IPS-NIHi11 (cell line): ENCODE measurements at regions not wholly inside any gene's neighbourhood (a gene's known extent, or its start where the extent isn't known, plus 50 kb on each side); places are given as distances from the start of the nearest gene placed in this dataset.
A peak's percentile ranks its signal among the peaks of the same experiment; 100 is the strongest.

Experiments used
- DNase-seq: peaks from one replicate; pipeline ENCODE4 v3.0.0; 2012; ENCODE audit warnings: mixed read lengths, low spot score

GRCh38 chr17:77321649-77322513, 181.1 kb downstream of the SEC14L1 start:
- no peak for DNase-seq

DNA sequence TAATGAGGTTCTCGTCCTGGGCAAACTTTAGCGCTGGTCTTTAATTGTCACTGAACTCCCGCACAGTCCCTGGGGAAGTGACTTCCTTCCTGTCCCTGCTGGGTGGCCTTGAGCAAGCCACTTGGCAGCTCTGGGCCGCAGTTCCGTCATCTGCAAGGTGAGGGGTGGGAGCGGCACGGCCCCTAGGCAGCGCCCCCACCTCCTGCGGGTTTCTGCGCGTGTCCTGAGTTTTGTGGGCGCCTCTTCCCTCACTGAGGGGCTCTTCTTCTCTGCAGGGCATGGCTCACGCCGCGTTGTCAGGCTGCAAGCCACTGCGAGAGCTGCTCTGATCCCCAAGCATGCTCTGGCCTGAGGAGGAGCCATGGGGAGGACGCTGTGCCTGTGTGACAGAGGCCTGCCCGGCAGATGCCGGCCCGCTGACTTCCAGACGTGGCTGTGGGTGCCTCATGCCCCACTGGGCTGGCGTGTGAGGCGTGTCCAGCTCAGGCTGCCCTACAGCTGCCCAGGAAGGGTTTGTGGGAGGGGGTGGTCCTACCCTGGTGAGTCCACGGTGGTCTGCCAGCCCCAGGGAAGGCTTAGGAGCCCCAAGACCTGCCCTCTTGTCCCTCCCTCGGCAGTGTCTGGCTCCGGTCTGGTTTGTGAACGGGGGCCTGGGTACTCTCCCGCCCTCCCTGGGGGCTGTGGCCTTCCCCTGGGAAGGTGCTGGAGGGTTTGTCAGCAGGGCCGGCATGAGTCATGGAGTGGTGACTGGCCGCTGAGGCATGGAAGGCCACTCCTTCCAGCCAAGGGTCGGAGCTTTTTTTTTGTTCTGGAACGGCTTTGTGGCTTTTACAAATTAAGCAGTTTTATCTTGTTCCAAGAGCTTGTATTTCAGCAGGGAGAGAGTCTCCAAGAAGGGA, 182.0 kb downstream of the SEC14L1 start:
- DNase-seq: peak; percentile 67

GRCh38 chr17:77323413-77324171, 182.8 kb downstream of the SEC14L1 start:
- no peak for DNase-seq

DNA sequence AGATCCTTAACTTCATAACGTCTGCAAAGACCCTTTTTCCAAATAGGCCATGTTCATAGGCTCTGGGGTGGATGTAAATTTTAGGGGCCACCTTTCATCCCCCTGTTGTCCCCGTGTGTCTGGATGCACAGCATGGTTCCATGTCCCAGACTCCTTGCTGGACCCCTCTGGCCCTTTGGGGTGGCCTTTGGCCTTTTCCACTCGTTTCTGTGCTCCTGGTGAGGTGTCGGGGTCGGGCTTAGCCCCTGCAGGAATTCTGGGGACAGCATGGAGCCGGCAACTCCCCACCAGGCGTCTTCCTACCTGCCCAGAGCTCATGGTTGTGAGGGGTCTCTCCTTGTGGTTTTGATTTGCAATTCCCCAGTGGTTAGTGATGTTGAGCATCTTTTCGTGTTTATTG, 183.5 kb downstream of the SEC14L1 start:
- no peak for DNase-seq

- no peak for DNase-seq
These were observed 184.9 kb downstream of the SEC14L1 start for GRCh38 chr17:77325577-77326075.

- DNase-seq: no peak
These were observed 185.4 kb downstream of the SEC14L1 start for GRCh38 chr17:77326076-77326591.

DNA sequence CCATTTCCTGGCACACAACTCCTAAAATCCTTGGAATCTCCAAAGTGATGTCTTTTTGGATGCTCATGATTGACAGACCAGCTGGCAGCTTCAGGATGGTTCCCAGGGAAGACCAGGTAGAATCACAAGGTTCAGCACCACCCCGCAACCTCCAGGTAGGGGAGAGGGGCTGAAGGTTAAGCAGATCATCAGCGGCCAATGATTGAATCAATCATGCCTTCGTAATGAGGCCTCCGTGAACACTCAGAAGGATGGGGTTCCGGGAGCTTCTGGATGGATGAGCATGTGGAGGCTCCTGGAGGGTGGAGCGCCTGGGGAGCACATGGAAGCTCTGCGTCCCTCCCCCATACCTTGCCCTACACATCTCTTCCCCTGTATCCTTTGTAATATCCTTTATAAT, 185.9 kb downstream of the SEC14L1 start:
- DNase-seq: no peak

DNA sequence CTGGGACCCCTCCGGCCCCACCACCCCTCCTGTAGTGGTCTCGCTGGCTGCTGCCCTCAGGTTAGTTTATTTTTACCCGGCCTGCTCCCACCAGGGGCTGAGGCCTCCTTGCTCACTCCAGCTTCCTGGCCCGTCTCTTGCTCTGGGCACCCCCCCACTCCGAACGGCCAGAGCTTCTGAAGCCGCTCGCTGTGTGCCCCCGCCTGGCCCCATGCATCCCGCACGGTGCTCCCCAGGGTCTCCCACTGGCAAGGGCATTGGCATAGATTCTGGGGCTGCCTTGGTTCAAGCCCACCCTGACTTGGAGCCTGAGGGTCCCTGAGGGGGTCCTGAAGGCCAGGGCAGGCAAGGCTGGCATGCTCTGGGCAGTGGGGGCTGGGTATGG, 186.4 kb downstream of the SEC14L1 start:
- DNase-seq: no peak

DNA sequence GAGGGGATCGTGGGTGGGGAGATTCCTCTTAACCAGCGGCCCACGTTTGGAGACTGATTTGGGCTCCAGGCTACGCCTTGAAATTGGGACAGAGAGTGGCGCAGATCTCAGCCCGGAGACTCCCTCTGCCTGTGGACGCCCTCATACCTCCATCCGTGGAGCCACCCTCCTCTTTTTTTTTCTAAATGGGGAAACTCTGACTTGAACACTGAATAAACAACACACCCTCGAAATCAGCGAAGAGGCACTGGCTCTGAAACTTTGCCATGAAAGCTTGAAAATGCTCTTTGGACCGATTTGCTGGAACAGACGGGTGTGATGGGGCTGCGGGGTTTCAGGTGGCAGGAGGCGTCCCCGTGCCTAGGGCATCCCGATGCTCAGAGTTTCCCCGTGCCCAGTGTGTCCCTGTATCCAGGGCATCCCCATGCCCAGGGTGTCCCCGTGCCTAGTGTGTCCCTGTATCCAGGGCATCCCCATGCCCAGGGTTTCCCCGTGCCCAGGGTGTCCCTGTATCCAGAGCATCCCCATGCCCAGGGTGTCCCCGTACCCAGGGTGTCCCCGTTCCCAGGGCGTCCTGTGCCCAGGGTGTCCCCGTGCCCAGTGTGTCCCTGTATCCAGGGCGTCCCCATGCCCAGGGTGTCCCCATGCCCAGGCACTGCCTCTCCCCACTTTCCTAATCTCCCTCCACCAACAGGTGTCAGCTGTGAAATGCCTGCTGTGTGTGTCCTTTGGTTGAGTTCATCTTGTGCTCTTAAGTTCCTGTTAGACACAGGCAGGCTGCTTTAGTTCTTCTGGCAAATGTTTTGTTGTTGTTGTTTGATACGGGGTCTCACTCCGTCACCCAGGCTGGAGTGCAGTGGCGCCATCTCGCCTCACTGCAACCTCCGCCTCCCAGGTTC, 187.0 kb downstream of the SEC14L1 start:
- no peak for DNase-seq

DNA sequence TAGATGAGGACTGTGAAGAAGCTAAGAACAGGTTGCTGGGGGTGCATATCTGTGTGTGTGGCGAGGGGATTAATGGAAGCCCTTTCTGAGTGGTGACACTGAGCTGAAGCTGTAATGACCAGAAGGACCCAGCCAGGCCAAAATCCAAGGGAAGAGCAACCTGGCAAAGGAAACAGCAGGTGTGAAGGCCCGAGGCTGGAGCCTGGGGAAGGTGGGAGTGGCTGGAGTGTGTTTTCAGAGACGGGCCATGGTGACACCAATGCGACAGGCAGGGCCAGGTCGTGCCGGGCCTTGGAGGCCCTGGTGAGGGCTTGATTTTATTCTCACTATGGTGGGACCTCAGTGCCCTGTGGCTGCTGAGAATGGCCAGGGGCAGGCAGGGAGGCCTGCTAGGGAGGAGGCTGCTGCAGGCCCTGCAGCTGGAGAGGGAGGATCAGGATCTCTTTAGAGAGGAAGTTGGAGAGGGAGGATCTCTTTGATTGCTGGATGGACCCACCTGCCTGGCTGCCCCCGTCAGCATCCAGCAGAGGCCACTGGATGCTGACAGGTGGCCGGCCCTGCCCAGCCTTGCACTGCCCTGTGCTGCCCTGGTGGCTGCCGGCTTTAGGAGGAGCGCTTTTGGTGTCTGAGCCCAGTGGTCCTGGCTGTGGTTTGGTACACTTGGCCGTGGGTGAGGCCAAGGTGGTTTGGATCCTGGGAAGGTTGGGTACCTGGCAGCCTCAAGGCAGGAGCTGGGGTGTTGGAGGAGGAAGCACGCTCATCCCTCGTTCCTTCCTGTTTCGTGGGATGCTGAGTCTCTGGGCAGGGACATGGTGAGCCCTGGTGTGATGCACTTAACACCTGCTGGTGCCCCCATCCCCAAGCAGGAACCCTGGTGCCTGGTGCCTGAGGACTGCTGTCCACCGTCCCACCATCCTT, 188.3 kb downstream of the SEC14L1 start:
- DNase-seq: no peak

- no peak for DNase-seq
These were observed 189.2 kb downstream of the SEC14L1 start for GRCh38 chr17:77329741-77330531.

GRCh38 chr17:77330602-77331081, 189.9 kb downstream of the SEC14L1 start:
- DNase-seq: no peak

DNA sequence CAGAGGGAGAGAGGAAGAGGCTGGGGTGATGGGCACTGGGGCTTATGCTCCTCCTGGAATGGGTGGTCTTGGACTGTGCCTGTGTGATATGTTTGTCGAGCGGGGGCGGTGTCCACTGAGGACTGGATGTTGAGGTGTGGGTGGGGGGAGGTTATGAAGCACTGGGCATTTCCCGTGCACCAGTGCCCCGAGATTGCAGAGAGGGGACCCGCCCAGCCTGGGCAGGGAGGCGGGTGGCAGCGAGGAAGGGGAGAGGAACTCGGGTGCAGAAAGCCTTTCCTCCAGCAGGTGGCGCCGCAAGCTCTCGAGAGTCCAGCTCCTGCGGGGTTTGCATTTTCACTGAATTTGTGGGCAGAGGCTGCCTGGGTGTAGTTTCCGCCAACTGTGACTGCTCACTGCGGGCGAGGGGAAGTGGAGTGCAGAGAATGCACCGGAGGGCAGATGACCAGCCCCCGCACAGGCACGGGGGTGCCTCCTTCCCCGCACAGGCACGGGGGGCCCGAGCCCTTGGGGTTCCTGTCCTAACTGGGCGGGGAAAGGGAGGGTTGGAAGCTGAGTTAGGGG, 190.6 kb downstream of the SEC14L1 start:
- peak; percentile 98 for DNase-seq

- DNase-seq: no peak
These were observed 191.5 kb downstream of the SEC14L1 start for GRCh38 chr17:77332034-77332971.

- no peak for DNase-seq
These were observed 192.4 kb downstream of the SEC14L1 start for GRCh38 chr17:77332981-77333685.

DNA sequence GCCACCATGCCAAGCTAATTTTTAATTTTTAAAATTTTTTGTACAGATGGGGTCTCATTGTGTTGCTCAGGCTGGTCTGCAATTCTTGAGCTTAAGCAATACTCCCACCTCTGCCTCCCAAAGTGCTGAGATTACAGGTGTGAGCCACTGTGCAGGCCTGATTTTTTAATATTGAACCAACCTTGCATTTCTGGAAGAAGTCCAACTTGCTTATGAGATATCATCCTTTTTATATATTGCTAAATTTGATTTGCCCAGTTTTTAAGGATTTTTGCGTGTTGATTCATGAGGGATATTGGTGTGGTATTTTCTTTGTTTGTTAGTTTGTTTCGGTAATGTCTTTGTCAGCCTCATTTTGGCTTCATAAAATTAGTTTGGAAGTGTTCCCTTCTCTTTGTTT, 196.4 kb downstream of the SEC14L1 start:
- no peak for DNase-seq
